Kidney capillary endothelial cell (primary cell): ENCODE measurements at regions not wholly inside any gene's neighbourhood (a gene's known extent, or its start where the extent isn't known, plus 50 kb on each side); places are given as distances from the start of the nearest gene placed in this dataset.

Experiments used
- DNase-seq: peaks from one replicate; pipeline ENCODE4 v3.0.0-alpha.2; 2018; ENCODE audit warnings: low spot score

DNA sequence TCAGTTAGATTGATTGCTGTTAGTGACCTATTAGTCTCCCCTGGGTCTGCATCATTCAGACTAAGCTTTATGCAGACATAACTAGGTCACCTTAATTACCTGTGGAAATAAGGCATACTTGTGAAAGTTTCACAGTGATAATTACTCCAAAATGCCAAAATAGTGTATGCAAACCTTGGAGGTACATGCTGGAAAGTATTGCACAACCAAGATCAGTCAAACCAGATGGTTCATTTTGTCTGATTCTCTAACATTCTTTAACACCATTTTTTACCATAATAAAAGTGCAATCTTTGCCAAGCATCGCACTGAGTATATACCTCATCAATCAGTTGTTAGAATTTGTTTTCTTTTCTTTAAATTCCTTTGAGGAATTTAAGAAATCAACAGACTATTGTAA lies 186.3 kb upstream of the TMEFF2 start:
- no peak for DNase-seq

DNA sequence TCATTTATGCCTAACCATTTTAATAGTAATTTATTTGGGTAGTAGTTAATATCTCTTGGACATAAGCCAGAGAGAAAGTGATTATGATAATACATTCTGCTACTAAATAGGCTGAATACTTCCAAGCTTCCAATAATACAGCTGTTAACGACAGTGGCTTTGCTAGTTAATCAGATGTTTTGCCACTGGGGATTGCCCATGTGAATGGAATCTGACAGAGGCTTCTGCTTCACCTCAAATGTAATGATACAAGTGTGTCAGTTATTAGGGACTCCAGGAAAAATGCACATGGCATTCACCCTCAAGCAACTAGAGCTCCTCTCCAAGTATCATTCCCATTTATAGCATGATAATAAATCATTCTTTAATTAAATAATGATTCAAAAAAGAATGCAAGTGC lies 185.0 kb upstream of the TMEFF2 start:
- no peak for DNase-seq

DNA sequence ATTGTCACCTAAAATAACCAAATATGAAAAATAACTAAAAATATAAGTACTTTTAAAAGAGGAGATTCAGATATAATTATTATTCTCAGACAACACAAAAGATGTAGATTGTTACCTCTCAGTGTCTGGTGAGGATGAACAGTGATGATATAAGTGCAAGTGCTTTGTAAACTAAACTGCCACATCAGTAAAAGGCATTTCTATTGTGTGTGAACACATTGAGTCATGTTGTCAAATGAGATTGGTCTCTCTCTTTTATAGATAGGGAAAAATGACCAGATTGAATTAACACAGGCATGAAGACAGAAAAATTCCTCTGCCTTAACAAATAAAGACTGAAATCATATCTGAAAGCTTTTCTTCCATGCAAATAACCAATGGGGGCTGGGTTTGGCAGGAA lies 182.4 kb upstream of the TMEFF2 start:
- DNase-seq: no peak

DNA sequence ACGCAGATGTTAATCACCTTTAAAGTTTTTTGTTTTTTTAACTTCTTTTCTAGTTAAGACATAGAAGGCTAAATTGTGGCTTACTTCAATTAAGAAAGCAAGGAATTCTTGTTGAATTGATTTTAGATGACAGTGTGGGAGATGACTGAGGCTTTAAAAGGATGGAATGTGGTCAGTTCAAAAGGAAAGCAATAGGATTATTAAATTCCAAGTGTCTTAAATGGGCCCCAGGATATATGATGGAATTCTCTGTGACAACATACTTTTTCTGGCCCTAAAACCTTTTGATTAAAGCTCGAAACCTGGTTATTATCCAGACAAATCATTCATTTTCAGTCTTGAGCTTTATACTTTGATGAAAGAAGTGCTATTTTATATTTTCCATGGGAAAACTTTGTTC lies 179.0 kb upstream of the TMEFF2 start:
- no peak for DNase-seq

DNA sequence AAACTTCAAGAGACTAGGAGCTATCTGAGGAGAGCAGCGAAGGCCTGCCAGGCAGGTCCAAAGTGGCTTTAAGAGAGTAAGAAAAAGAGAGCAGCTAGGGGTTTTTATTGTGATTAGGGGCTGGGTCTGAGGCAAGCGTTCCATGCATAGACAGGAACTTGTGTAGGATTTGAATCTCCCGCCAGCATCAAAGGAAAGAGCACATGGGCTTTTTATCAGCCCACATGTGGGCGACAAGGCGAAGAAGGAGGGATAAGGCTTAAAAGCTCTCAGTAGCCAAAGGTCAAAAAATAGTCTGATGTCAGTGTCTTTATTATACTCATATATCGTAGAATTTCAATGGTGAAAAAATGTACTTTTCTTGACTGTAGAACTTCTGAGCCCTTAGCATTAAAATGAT lies 178.5 kb upstream of the TMEFF2 start:
- DNase-seq: no peak

DNA sequence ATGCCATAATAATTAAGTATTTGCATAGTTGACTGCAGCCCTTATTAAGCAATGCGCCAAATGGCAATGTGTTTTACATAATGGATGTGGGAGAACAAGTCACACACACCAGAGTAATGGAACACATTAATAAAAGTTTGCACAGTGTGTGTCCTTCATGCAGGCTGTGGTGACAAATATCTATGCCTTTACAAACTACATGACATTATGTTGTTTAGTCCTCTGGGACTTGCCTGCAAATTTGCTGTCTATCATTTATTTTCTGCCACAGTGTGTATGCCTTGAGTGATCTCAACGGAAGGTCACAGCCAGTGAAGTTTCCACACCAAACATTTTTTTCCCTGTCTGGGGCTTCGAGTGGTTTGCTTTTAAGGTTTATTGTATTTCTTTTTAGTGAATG lies 175.2 kb upstream of the TMEFF2 start:
- no peak for DNase-seq

DNA sequence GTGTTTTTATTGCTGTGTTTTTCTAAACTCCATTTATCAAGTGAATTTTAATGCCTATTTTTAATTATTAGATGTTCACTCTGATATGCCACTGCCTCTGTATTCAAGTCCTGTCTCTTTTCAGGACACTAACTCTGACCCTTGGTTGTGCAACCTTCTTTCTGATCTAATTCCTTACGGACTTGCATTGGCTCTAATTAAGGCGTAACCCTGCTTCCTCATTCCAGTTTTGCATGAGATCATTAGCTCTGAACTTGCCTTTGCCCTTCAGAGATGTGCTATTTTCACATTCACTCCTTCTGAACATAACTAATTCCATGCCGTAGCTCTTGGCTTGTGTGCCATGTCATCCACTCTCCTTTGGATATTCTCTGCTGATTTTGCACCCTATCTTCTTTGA lies 162.5 kb upstream of the TMEFF2 start:
- no peak for DNase-seq

DNA sequence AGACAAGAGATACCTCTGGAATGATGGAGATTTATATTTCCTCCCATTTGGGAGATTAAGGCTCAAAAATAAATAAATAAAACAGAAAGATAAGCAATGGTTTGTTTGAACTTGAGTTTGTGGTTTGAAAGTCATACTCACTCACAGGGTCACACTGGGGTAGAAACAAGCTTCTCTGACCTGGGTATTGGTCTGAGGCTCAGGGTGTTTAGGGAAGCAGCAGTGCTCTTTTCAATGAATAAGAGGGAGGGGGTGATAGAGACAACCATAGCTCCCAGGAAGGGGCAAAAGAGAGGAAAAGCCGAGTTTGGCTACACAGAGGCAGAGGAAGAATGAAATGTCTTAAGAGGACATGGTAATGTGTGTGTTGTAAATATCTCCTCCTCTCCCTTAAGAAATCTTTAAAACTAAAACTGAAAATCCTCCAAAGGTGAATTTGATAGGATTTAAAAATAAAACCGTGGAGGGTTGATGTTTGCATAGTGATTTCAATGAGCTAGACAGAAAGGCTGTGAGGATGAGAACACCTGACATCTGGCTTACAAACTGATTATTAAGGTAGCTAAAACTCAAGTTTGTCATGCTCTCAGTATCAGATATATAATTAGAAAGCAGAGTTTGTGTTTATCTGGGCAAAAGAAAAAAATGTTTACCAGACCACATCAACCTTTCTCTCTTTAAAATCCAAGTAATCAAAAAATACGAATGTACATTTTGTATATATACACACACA lies 159.9 kb upstream of the TMEFF2 start:
- no peak for DNase-seq

DNA sequence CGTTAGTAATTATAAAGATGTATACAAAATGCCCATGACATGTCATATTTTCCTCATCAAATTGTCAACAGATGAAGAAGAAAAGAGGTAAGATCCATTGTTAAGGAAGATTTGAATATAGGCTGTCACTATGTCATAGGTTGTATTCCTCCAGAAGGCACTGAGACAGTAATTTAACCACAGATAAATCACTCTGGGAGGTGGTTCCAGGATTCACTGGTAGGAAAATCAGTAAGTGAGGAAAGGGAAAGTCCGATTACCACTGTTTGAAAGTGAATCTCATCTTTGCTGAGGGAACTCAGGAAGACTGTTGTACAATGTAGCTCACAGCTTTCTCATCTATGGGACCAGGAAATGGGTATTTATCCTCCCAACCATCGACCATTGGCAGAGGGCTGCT lies 152.8 kb upstream of the TMEFF2 start:
- DNase-seq: no peak

DNA sequence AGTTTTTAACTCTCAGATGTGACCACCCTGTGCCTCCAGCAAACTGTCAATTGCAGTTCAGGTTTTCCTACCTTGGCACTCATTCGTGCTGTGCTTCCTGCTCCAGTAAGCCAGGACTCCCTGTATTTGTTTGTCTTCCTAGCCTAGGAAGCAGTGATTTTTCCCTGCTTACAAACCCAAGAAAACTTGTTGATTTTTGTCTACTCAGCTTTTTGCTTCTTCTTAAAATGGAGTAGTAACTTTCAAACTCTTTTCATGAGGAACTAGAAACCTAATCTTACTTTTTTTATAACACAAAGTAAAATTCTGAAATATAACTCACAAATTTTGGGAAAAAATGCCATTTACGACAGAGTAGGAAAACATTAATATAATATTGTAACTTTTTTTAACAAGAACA lies 150.6 kb upstream of the TMEFF2 start:
- DNase-seq: no peak

DNA sequence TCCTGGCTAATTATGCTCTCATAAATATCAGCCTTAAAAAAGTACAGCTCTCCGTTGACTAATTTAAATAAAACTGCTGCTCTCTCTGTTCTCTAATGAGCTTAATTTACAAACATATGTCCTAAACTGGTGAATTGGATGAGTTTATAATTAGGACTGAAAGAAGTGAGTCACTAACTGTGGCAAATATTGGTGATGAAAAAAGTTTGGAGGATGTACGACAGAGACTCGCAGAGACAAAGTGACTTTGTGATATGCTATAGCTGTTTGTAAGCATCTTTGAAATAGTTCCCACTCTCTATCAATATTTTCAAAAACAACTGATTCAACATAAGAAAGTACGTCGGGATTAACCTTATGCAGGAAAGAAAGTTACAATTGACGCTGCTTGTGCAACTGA lies 138.9 kb upstream of the TMEFF2 start:
- DNase-seq: no peak

DNA sequence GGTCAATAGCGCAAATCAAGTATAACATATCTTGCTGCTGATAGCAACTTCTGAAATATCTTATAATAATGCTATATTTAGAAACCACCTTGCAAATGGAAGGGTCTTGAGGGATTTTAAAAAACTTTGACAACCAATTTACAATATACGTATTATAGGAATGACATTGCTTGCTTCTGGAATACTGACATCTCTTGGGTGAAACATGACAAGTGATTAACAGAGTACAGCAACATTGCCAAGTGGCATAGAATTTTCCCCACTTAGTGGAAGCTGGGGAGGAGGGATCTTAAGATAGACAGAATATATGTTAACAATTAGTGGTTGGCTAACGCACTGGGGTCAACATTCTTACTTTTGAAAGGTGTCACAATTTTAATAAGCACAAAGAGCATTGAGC lies 133.6 kb upstream of the TMEFF2 start:
- no peak for DNase-seq

DNA sequence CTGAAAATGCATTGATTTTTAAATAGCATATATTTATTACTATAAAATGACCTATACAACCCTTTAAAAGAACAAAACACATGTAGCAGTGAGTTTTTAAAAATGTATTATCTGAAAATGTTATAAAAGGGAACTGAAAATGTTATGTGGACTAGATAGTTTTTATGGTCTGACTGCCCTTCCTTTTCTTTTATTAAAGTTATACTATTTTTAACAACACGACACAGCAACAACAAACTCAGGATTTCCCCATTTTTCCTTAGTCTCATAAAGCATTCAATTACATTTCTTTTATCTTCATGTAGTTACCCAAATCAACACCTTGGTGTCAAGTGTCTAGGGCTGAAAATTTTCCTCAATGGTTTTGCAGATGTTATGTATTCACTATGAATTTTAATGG lies 132.8 kb upstream of the TMEFF2 start:
- no peak for DNase-seq

DNA sequence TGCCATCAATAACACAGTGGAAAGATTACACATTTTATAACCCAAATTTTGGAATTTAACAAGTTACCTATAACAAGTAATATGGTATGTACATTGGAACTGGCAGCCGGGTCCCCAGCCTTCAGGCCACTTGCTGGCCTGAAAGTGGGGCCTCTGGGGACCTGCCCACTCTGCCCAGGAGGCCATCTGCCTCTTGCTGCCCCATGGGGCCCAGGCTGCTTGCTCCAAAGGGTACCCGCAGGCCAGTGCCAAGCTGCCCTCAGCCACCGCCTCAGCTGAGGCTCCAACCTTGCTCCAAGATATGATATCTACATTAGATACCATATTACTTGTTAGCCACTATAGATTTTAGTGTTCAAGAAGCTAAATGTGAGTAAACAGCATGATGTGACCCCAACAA lies 120.8 kb upstream of the TMEFF2 start:
- DNase-seq: no peak

DNA sequence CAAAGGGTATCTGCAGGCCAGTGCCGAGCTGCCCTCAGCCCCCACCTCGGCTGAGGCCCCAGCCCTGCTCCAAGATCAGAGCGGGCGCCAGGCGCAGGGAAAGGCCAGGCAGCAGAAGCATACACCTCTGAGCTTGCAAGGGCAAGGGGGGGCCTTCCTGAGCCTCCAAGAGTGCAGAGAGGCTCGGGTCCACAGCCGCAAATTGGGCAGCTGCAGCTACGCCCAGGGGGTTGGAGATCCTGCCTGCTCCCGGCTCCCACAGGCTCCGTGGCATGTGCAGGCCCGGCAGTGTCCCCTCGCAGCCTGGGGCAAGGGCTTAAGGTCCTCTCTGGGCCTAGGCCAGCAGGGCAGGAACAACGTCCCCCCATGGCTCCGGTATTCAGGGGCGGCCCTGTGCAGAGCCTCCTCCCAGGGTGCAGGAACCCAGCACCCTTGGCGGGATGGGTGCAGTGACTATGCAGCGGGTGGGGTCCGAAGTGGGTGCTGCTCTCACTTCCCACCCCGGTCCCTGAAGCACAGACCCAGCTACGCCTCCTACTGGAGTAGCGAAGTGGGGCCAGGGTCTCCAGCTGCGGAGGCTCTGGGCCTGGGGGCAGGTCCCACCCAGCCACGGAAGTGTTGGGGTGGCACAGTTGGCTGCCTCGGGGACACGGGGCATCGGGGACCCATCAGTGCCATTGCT lies 120.2 kb upstream of the TMEFF2 start:
- DNase-seq: no peak

DNA sequence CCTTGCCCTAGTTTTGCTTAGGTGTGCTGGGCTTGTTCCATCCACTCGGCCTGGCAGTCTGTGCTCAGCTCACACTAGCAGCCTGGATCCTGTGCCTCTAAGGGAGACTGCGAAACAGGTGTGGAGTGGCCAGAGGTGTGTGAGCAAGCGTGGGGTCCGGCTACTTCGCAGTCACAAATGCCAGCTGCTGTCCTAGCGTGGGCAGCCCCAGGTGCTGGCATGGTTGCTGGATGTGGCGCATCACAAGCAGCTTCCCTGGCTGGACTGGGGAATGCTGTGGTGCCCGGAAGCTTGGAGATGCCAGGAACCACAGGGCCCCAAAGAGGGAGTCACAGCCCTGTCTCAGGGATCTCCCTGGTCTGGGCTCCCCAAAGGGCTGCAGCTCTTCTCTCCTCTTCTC lies 119.0 kb upstream of the TMEFF2 start:
- DNase-seq: no peak

DNA sequence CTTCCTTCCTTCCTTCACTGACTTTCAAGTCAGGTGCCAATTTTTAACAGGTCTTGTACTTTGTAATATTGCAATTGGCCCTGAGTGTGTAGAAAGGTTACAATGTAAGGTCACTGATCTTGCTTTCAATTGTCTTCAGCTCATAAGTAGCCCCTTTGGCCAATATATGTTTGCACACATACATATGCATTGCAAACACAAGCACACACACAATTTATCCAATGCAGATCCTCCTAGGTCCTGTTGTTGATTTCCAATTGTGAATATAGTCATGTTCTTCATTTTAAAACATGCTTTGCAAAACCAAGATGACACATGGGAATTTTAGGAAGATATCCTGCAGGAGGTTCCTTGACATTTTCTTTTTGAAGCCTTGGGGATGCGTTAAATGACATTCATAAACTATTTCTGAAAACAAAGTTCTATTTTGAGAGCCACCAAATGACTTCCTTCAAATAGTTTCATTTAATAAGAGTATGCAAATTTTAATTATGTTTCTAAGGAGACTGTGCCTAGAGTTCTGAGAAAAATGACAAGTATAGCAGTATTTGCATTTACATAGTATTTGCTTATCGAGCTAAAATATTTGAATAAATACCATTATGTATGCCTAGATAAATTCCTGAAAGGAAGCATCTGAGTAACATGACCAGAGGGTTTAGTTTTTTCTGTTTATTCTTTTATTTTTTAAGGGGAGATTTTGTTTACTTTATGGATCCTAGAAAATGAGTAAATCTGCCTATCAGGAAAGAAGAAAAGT lies 117.1 kb upstream of the TMEFF2 start:
- DNase-seq: no peak

DNA sequence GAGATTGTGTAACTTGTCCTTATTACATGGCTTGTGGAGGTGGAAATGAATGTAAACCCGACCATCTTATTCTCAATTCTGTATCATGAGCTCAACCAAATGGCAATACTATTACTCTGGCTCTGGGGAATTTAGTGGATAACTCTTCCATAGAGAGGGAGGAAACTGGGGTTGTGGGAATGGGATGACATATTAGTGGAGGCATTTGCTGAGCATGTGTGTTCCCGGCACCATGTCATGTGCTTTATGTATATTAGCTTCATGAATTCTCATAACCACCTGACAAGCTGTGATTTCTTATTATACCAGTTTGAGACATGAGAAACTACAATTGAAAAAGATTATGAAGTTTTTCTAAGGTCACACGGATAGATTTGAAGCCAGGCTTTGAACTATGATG lies 112.8 kb upstream of the TMEFF2 start:
- DNase-seq: no peak

DNA sequence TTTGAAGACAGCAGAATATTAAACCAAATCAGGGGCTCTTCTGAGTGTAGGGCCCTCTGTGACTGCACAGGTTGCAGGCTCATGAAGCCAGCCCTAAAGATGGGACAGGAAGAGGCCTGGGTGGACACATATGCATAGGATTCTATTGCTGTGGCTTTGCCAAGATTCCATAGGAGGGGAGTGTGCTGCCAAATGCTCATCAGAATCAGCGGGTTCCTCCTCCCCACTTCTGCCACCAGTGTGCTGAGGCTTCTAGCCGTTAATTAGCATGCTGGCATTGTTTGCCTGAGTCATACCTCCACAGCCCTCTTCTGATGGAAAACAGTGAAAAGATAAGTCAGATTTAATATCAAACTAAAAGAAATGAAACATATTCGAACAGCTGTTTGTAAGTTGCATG lies 103.9 kb upstream of the TMEFF2 start:
- DNase-seq: no peak

DNA sequence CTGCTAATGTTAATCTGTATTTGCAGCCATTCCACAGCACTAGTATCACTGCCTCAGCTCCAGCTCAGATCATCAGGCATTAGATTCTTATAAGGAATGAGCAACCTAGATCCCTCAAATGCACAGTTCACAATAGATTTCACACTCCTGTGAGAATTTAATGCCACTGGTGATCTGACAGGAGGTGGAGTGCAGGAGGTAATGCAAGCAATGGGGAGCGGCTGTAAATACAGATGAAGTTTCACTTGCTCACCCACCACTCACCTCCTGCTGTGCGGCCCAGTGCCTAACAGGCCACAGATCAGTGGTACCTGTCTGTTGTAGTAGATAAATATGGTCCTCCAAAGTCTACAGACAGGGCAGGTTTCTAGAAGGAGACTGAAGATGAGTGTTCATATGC lies 97.7 kb upstream of the TMEFF2 start:
- no peak for DNase-seq

DNA sequence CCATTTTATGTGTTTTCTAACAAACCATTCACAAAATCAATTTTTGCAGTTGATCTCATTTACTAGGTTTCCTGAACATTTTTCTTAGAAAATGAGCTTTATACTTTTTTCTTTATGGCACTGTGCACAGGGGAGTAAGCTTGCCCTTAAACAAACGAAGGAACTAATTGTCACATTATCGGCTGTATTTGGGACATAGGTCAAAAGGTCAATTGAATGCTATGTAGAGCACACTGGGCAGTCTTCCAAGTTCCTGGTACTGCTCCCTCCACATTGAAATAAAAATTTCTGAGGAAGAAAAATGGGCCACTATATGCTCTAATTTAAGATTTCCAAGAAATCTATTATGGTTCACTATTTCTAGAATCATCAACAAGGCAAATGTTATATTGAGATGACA lies 93.6 kb upstream of the TMEFF2 start:
- DNase-seq: no peak

DNA sequence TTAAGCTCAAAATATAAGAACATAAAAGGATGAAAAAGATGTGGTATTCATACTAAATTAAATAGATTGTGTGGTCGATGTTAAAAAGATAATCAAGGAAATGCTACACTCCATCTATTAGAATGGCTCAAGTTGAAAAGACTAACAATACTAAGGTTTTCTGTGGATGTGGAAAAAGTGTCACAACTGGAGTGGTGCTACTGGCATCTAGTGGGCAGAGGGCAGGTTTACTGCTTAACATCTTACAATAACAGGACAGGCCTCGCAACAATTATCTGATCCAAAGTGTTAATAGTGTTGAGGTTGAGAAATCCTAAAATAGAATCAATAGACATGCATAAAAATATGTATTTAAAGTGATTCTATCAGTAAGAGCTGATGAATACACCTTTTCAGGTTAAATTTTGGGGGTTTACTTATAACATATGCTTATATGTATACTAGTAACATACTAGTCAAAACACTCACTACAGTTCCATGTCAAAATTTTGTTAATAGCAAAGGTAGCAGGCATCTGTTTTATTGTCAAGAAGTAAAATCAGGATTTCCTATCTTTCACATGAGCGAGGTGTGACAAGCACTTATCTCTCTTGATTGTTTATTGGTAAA lies 91.5 kb upstream of the TMEFF2 start:
- peak; percentile 50 for DNase-seq

DNA sequence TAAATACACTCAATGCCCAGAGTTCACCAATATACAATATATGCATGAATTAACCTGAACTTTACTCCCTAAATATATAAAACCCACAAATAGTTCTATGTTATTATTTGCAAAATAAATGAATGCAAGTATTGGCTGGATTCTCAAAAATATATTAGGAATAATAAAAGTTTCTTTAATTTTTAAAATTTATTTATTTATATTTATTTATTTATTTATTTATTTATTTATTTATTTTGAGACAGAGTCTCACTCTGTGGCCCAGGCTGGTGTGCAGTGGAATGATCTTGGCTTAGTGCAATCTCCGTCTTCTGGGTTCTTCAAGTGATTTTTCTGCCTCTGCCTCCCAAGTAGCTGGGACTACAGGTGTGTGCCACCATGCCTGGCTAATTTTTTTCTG lies 88.7 kb upstream of the TMEFF2 start:
- DNase-seq: no peak
